K562 (cell line): ENCODE measurements at regions not wholly inside any gene's neighbourhood (a gene's known extent, or its start where the extent isn't known, plus 50 kb on each side); places are given as distances from the start of the nearest gene placed in this dataset.

ENCODE experiments used
- EP300 ChIP-seq: IDR thresholded peaks from 2 replicates; pipeline ENCODE4 v1.6.1; 2012; ENCODE audit warnings: low read length, improper control_type of control experiment
- RBM15 ChIP-seq: fragments of 200-400 bp; formaldehyde crosslinking; IDR thresholded peaks from 2 replicates; pipeline ENCODE4 v1.6.1; 2018; ENCODE audit warnings: mild to moderate bottlenecking, low read length, moderate library complexity; ENCODE audit not compliant: insufficient read depth
- RNF2 ChIP-seq: sonication (generic); IDR thresholded peaks from 2 replicates; pipeline ENCODE4 v1.6.1; 2016
- SIN3A ChIP-seq, 2 experiments: fragments of 150-350 bp in 1 of 2; IDR thresholded peaks; 2 replicates each; pipeline ENCODE4 v1.6.1; 2011 to 2016; ENCODE audit warnings: borderline replicate concordance in 2 of 2, low read depth in 2 of 2, low read length in 2 of 2, mild to moderate bottlenecking in 2 of 2, moderate library complexity in 2 of 2; ENCODE audit not compliant: control insufficient read depth in 1 of 2
- SMAD1 ChIP-seq: fragments of 150-350 bp; IDR thresholded peaks from 2 replicates; pipeline ENCODE4 v1.6.1; 2014; ENCODE audit warnings: low read length, low read depth; ENCODE audit not compliant: partially characterized antibody
- SMARCC2 ChIP-seq: fragments of 450-650 bp; IDR thresholded peaks from 2 replicates; pipeline ENCODE4 v1.6.1; 2017; ENCODE audit warnings: antibody characterized with exemption, moderate library complexity, mild to moderate bottlenecking, low read depth
- SRF ChIP-seq, 2 experiments: fragments of 250-450, 450-650 bp in 1 of 2; sonication (Bioruptor Pico) in 1 of 2; sonication (generic) in 1 of 2; formaldehyde crosslinking; IDR thresholded peaks; 2 replicates each; pipeline versions ENCODE4 v1.5.0 to v1.5.1; 2020 to 2022; ENCODE audit warnings: mild to moderate bottlenecking in 1 of 2, missing genetic modification reagents in 1 of 2
- ZNF445 ChIP-seq: fragments of 250-450 bp; sonication (Bioruptor Pico); IDR thresholded peaks from 2 replicates; pipeline ENCODE4 v1.4.0; 2020; ENCODE audit warnings: low read depth, mild to moderate bottlenecking, moderate library complexity
- ZZZ3 ChIP-seq: fragments of 450-650 bp; IDR thresholded peaks from 2 replicates; pipeline ENCODE4 v1.6.1; 2016; ENCODE audit warnings: antibody characterized with exemption, mild to moderate bottlenecking, moderate library complexity
- TF ChIP-seq, protein P1 (sequence below), 2 experiments: fragments of 450-650 bp; formaldehyde crosslinking in 1 of 2; IDR thresholded peaks; 2 replicates each; pipeline versions ENCODE4 v1.4.0 to v1.6.1; 2014 to 2020; ENCODE audit warnings: mild to moderate bottlenecking in 2 of 2, borderline replicate concordance in 1 of 2, low read depth in 1 of 2
- TF ChIP-seq, protein P2 (sequence below): fragments of 450-650 bp; IDR thresholded peaks from 2 replicates; pipeline ENCODE4 v1.7.0; 2016; ENCODE audit warnings: borderline replicate concordance

DNA sequence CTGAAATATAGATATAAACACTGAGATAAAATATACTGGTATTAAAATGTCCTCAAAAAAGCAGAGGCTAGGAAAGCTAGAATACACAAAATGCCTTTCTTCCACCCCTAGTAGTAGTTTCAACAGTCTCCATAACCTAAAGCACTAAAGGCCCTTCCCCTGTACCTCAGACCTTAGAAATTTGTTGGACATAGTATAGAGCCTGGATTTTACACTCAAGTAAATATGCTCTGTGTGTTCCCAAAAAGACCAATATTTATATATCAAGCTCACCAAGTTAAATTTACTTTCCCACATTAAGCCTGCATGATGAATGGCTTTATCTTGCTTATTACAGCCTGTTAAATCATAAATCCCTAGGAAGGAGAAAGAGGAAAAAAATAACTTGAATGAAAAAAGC lies 378.7 kb upstream of the AZI2 start:
- TF ChIP-seq SMARCC2 (no peak), RNF2 (no peak), ZNF445 (CRISPR knock-in tag) (no peak), SRF (CRISPR knock-in tag; IDR thresholded peaks at IDR 0.05) (no peak), ZZZ3 (no peak), SIN3A (IDR thresholded peaks at IDR 0.05; ENCODE audit: borderline replicate concordance in 2 of 2, control insufficient read depth in 1 of 2, low read depth in 2 of 2, low read length in 2 of 2) (no peak), SMAD1 (no peak), RBM15 (no peak), EP300 (no peak)
- TF ChIP-seq, protein P1, sequence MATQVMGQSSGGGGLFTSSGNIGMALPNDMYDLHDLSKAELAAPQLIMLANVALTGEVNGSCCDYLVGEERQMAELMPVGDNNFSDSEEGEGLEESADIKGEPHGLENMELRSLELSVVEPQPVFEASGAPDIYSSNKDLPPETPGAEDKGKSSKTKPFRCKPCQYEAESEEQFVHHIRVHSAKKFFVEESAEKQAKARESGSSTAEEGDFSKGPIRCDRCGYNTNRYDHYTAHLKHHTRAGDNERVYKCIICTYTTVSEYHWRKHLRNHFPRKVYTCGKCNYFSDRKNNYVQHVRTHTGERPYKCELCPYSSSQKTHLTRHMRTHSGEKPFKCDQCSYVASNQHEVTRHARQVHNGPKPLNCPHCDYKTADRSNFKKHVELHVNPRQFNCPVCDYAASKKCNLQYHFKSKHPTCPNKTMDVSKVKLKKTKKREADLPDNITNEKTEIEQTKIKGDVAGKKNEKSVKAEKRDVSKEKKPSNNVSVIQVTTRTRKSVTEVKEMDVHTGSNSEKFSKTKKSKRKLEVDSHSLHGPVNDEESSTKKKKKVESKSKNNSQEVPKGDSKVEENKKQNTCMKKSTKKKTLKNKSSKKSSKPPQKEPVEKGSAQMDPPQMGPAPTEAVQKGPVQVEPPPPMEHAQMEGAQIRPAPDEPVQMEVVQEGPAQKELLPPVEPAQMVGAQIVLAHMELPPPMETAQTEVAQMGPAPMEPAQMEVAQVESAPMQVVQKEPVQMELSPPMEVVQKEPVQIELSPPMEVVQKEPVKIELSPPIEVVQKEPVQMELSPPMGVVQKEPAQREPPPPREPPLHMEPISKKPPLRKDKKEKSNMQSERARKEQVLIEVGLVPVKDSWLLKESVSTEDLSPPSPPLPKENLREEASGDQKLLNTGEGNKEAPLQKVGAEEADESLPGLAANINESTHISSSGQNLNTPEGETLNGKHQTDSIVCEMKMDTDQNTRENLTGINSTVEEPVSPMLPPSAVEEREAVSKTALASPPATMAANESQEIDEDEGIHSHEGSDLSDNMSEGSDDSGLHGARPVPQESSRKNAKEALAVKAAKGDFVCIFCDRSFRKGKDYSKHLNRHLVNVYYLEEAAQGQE (IDR thresholded peaks at IDR 0.05; ENCODE audit: borderline replicate concordance), result no peak
- TF ChIP-seq, protein P1 (CRISPR knock-in tag; IDR thresholded peaks at IDR 0.05; ENCODE audit: low read depth), result no peak
- TF ChIP-seq, protein P2, sequence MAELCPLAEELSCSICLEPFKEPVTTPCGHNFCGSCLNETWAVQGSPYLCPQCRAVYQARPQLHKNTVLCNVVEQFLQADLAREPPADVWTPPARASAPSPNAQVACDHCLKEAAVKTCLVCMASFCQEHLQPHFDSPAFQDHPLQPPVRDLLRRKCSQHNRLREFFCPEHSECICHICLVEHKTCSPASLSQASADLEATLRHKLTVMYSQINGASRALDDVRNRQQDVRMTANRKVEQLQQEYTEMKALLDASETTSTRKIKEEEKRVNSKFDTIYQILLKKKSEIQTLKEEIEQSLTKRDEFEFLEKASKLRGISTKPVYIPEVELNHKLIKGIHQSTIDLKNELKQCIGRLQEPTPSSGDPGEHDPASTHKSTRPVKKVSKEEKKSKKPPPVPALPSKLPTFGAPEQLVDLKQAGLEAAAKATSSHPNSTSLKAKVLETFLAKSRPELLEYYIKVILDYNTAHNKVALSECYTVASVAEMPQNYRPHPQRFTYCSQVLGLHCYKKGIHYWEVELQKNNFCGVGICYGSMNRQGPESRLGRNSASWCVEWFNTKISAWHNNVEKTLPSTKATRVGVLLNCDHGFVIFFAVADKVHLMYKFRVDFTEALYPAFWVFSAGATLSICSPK, result no peak
